ENCODE measurements at regions not wholly inside any gene's neighbourhood (a gene's known extent, or its start where the extent isn't known, plus 50 kb on each side); places are given as distances from the start of the nearest gene placed in this dataset.

DNA sequence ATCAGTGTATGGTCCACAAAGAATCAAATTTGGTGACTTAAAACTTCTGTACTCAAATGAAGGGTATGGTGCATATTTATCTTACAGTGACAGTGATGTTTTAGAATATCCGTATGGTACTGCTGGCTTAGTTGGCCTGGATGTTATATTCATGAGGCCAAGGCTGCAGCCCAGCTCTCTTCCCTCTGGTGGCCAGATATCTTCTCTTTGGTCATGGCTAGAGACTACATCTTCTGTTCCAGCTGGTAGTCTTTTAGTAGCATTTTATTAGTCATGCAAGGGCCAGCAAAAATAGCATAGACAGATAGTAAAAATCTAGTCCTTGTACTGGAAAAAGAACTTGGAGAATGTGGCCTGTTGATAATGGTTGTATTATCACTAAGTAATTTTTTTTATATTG, 124.0 kb upstream of the ROPN1 start:
- TF ChIP-seq, protein P1, sequence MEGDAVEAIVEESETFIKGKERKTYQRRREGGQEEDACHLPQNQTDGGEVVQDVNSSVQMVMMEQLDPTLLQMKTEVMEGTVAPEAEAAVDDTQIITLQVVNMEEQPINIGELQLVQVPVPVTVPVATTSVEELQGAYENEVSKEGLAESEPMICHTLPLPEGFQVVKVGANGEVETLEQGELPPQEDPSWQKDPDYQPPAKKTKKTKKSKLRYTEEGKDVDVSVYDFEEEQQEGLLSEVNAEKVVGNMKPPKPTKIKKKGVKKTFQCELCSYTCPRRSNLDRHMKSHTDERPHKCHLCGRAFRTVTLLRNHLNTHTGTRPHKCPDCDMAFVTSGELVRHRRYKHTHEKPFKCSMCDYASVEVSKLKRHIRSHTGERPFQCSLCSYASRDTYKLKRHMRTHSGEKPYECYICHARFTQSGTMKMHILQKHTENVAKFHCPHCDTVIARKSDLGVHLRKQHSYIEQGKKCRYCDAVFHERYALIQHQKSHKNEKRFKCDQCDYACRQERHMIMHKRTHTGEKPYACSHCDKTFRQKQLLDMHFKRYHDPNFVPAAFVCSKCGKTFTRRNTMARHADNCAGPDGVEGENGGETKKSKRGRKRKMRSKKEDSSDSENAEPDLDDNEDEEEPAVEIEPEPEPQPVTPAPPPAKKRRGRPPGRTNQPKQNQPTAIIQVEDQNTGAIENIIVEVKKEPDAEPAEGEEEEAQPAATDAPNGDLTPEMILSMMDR (conservative IDR thresholded peaks at IDR 0.05; ENCODE audit: low read length), result no peak
- no peak for TF ChIP-seq EZH2phosphoT487 (IDR thresholded peaks at IDR 0.05; ENCODE audit: borderline replicate concordance, low read depth, low read length)

All from OCI-LY7 (cell line).